ENCODE measurements at regions not wholly inside any gene's neighbourhood (a gene's known extent, or its start where the extent isn't known, plus 50 kb on each side); places are given as distances from the start of the nearest gene placed in this dataset.
"Not testable (repeated sequence)": the region's sequence is repeated elsewhere in the genome, so short reads cannot be mapped to it uniquely, and the experiment has no call there.

GRCh38 chr13:83453723-83454122 lies 428.6 kb downstream of the SLITRK1 start:
- DNase-seq: no peak

GRCh38 chr13:83453300-83453699 lies 429.0 kb downstream of the SLITRK1 start:
- no peak for DNase-seq

GRCh38 chr13:83452292-83452950 lies 429.9 kb downstream of the SLITRK1 start:
- DNase-seq: no peak

- DNase-seq: no peak
Measured at GRCh38 chr13:83450591-83450990, 431.7 kb downstream of the SLITRK1 start.

GRCh38 chr13:83449668-83450395 lies 432.4 kb downstream of the SLITRK1 start:
- DNase-seq: no peak

- no peak for DNase-seq
Measured at GRCh38 chr13:83440465-83440864, 441.8 kb downstream of the SLITRK1 start.

GRCh38 chr13:83439464-83439863 lies 442.8 kb downstream of the SLITRK1 start:
- not testable (repeated sequence) for DNase-seq

GRCh38 chr13:83423861-83424260 lies 458.4 kb downstream of the SLITRK1 start:
- DNase-seq: no peak

- DNase-seq: no peak
Measured at GRCh38 chr13:83423381-83423780, 458.9 kb downstream of the SLITRK1 start.

GRCh38 chr13:83414393-83414792 lies 467.9 kb downstream of the SLITRK1 start:
- no peak for DNase-seq

- no peak for DNase-seq
Measured at GRCh38 chr13:83386609-83387008, 495.7 kb downstream of the SLITRK1 start.

GRCh38 chr13:83378908-83379307 lies 503.4 kb downstream of the SLITRK1 start:
- no peak for DNase-seq

GRCh38 chr13:83377491-83377890 lies 504.8 kb downstream of the SLITRK1 start:
- no peak for DNase-seq

GRCh38 chr13:83372786-83373185 lies 509.5 kb downstream of the SLITRK1 start:
- DNase-seq: no peak

GRCh38 chr13:83365723-83366122 lies 516.6 kb downstream of the SLITRK1 start:
- no peak for DNase-seq

GRCh38 chr13:83355041-83355440 lies 527.2 kb downstream of the SLITRK1 start:
- DNase-seq: no peak

GRCh38 chr13:83352391-83352790 lies 529.9 kb downstream of the SLITRK1 start:
- no peak for DNase-seq

GRCh38 chr13:83350569-83350968 lies 531.7 kb downstream of the SLITRK1 start:
- no peak for DNase-seq

- no peak for DNase-seq
Measured at GRCh38 chr13:83344518-83344917, 537.8 kb downstream of the SLITRK1 start.

GRCh38 chr13:83340170-83340569 lies 542.1 kb downstream of the SLITRK1 start:
- DNase-seq: no peak

GRCh38 chr13:83333614-83334388 lies 548.5 kb downstream of the SLITRK1 start:
- no peak for DNase-seq

GRCh38 chr13:83332751-83333150 lies 549.5 kb downstream of the SLITRK1 start:
- no peak for DNase-seq

GRCh38 chr13:83327091-83327490 lies 555.2 kb downstream of the SLITRK1 start:
- DNase-seq: no peak

All from COR-L47 (cell line).